ENCODE measurements at regions not wholly inside any gene's neighbourhood (a gene's known extent, or its start where the extent isn't known, plus 50 kb on each side); places are given as distances from the start of the nearest gene placed in this dataset.

GRCh38 chr2:215803150-215803549 lies 210.2 kb downstream of the MREG start:
- Histone ChIP-seq H3K4me1 (ENCODE audit: insufficient read depth, low read length) (no peaks in the 10 kb centered on the region), H3K9me3 (ENCODE audit: low read length) (peaks cover 14% of the 10 kb centered on the region), H3K79me2 (ENCODE audit: insufficient read depth, low read length) (no peaks in the 10 kb centered on the region), H3K27me3 (ENCODE audit: control insufficient read depth in 1 of 2, insufficient read depth in 2 of 2, low read length in 2 of 2) (no peaks in the 10 kb centered on the region), H3K9ac (ENCODE audit: insufficient read depth, low read depth, low read length) (no peak overlapping the region), H3K4me3 (replicated peaks in 1 of 3; ENCODE audit: insufficient read depth in 1 of 3, low read depth in 2 of 3, low read length in 3 of 3) (no peak overlapping the region), H2AFZ (ENCODE audit: low read length) (no peak overlapping the region), H4K20me1 (ENCODE audit: insufficient read depth, low read length) (no peaks in the 10 kb centered on the region), H3K36me3 (replicated peaks in 1 of 2; ENCODE audit: control insufficient read depth in 1 of 2, insufficient read depth in 2 of 2, low read length in 2 of 2) (no peaks in the 10 kb centered on the region), H3K27ac (ENCODE audit: extremely low read length, insufficient read depth, low read length) (no peak overlapping the region), H3K4me2 (ENCODE audit: low read depth, low read length) (no peak overlapping the region)
- FAIRE-seq (no peak), ATAC-seq (no peak), DNase-seq (ENCODE audit: low spot score) (no peak)
- ChIA-PET POLR2A (no interaction called here), CTCF (ENCODE audit: low intra/inter-chr PET ratio, low total read pairs) (no interaction called here)
- no TSS peak for BruUV-seq (replicated peaks)
- in situ Hi-C loops (cut with HindIII; ENCODE audit: extremely low pct_ligation_motif_present, low pct_unique_long_range_greater_than_20kb): no loop called here
- no peak for TF ChIP-seq ZFY (CRISPR knock-in tag; IDR thresholded peaks at IDR 0.05)
- TF ChIP-seq ZNF274 (CRISPR knock-in tag; IDR thresholded peaks at IDR 0.05): no peak
- no peak for TF ChIP-seq ZNF414 (CRISPR knock-in tag; IDR thresholded peaks at IDR 0.05)
- TF ChIP-seq MYPOP (CRISPR knock-in tag; IDR thresholded peaks at IDR 0.05): no peak
- no peak for TF ChIP-seq RFXAP (CRISPR knock-in tag; IDR thresholded peaks at IDR 0.05; ENCODE audit: borderline replicate concordance)
- no peak for TF ChIP-seq XRCC5 (optimal IDR thresholded peaks at IDR 0.05; ENCODE audit: low read length)
- TF ChIP-seq ZNF766 (CRISPR knock-in tag; IDR thresholded peaks at IDR 0.05; ENCODE audit: borderline replicate concordance): no peak
- TF ChIP-seq KAT8 (CRISPR knock-in tag; IDR thresholded peaks at IDR 0.05): no peak
- TF ChIP-seq SKI (IDR thresholded peaks at IDR 0.05; ENCODE audit: partially characterized antibody): no peak
- TF ChIP-seq ATRX (CRISPR knock-in tag; IDR thresholded peaks at IDR 0.05; ENCODE audit: borderline replicate concordance): no peak
- TF ChIP-seq ZNF576 (CRISPR knock-in tag; IDR thresholded peaks at IDR 0.05): no peak
- TF ChIP-seq CENPT (CRISPR knock-in tag; IDR thresholded peaks at IDR 0.05; ENCODE audit: low read depth): no peak
- peak; percentile 57; the same call in 1 of the 2 replicates for TF ChIP-seq MAFF (IDR thresholded peaks at IDR 0.05; ENCODE audit: low read depth, low read length)
- TF ChIP-seq IKZF1 (IDR thresholded peaks at IDR 0.05): no peak
- no peak for TF ChIP-seq FOXK2 (IDR thresholded peaks at IDR 0.05)
- peak; percentile 71 for TF ChIP-seq NFE2L2 (IDR thresholded peaks at IDR 0.05; ENCODE audit: low read length)
- no peak for TF ChIP-seq ZNF850 (CRISPR knock-in tag; conservative IDR thresholded peaks at IDR 0.05)
- TF ChIP-seq ZNF10 (CRISPR knock-in tag; IDR thresholded peaks at IDR 0.05; ENCODE audit: borderline replicate concordance, low read depth): no peak
- no peak for TF ChIP-seq ZNF225 (CRISPR knock-in tag; IDR thresholded peaks at IDR 0.05)
- TF ChIP-seq ZC3H13 (CRISPR knock-in tag; IDR thresholded peaks at IDR 0.05): no peak
- TF ChIP-seq MAFK (conservative IDR thresholded peaks at IDR 0.05 in 1 of 2, IDR thresholded peaks at IDR 0.05 in 1 of 2; ENCODE audit: low read length in 2 of 2): peak; percentile 39 to 66
- TF ChIP-seq ZNF431 (CRISPR knock-in tag; IDR thresholded peaks at IDR 0.05; ENCODE audit: borderline replicate concordance, low read depth): no peak
- no peak for TF ChIP-seq MXD3 (CRISPR knock-in tag; IDR thresholded peaks at IDR 0.05)
- TF ChIP-seq ZNF546 (CRISPR knock-in tag; conservative IDR thresholded peaks at IDR 0.05): no peak
- TF ChIP-seq HNRNPH1 (optimal IDR thresholded peaks at IDR 0.05; ENCODE audit: low read depth, low read length): no peak
- intact Hi-C loops (cut with micrococcal nuclease; ENCODE audit: unreplicated experiment): no loop called here

Data from HepG2 (cell line).